ENCODE measurements at regions not wholly inside any gene's neighbourhood (a gene's known extent, or its start where the extent isn't known, plus 50 kb on each side); places are given as distances from the start of the nearest gene placed in this dataset.

DNA sequence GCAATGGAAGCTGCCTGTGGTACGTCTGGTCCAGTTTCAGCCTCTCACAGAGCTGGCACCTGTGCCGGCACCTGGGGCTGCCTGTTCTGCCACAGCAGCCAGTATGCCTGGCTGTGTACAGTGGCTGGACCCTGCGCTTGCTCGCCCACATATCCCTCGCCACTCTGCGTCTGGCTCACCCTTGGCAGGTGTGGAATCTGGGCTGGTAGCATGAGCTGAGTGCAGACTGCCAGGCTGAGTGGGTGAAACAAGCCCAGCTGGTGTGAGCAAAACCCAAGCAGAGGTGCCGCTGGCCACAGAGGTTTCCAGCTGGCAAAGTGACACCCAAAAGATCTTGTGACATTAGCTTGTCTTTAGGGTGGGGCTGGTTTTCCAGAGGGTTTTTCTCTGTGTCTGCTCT, 80.7 kb downstream of the ING1 start:
- Histone ChIP-seq H3F3A (ENCODE audit: insufficient read depth, low read length) (no peaks in the 10 kb centered on the region), H3K27me3 (ENCODE audit: insufficient read depth, low read length) (no peaks in the 10 kb centered on the region), H3K4me3 (ENCODE audit: low read depth, low read length, poor library complexity, severe bottlenecking) (no peak overlapping the region), H3K9me2 (ENCODE audit: low read depth, low read length) (no peaks in the 10 kb centered on the region), H3K4me2 (ENCODE audit: low read length) (no peak overlapping the region), H2AFZ (ENCODE audit: low read length) (no peak overlapping the region), H3K79me2 (ENCODE audit: insufficient read depth, low read length) (no peaks in the 10 kb centered on the region), H3K36me3 (ENCODE audit: insufficient read depth, low read length) (no peaks in the 10 kb centered on the region), H3K9me3 (ENCODE audit: low read length) (peaks cover 21% of the 10 kb centered on the region; the same call in 1 of the 2 replicates), H3K4me1 (ENCODE audit: insufficient read depth, low read length, severe bottlenecking) (no peaks in the 10 kb centered on the region), H4K20me1 (ENCODE audit: insufficient read depth, low read length) (no peaks in the 10 kb centered on the region), H3K27ac (ENCODE audit: low read depth, low read length, poor library complexity, severe bottlenecking) (no peak overlapping the region), H3K9ac (ENCODE audit: low read length) (no peak overlapping the region)
- TF ChIP-seq EZH2 (IDR thresholded peaks at IDR 0.05; ENCODE audit: borderline replicate concordance, low read length) (no peak), CTCF (IDR thresholded peaks at IDR 0.05; ENCODE audit: low read length) (no peak)

DNA sequence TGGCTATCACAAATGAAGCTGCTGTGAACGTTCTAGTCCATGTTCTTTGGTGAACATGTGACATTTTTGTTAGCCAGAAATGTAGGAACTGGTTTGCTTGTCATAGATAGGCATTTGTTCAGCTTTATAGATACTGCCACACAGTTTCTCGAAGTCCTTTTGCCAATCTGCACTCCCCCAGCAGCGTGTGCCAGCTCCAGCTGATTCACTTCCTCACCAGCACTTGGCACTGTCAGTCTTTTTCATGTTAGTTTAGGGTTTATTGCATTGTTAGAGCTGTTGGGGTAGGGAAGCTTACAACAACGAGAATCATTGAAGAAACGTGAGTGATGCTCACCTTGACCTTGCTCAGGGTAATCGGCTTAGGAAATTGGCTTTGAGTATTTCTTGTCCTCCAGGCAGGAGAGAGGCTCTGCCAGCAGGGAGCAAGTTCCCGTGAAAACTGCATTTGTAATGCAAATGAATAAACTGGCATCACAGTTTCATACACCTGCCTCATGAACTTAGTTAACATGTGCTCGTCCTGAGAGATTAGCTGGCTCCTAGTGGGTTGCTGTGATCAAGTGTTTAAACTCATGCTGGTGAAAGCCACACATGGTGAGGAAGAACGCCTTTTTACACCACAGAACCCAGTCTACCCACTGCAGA, 83.9 kb downstream of the ING1 start:
- H3K27me3 ChIP-seq (ENCODE audit: insufficient read depth, low read length) = 0 out of 2 replicates have a peak, but pooled peaks cover 12% of the 10 kb centered on the region
- no peak overlapping the region for H3K9ac ChIP-seq (ENCODE audit: low read length)
- no peaks in the 10 kb centered on the region for H3K79me2 ChIP-seq (ENCODE audit: insufficient read depth, low read length)
- H3K4me1 ChIP-seq (ENCODE audit: insufficient read depth, low read length, severe bottlenecking) = no peaks in the 10 kb centered on the region
- H3K9me3 ChIP-seq (ENCODE audit: low read length) = peaks cover 14% of the 10 kb centered on the region; the same call in 1 of the 2 replicates
- no peaks in the 10 kb centered on the region for H4K20me1 ChIP-seq (ENCODE audit: insufficient read depth, low read length)
- H3F3A ChIP-seq (ENCODE audit: insufficient read depth, low read length) = no peaks in the 10 kb centered on the region
- H3K27ac ChIP-seq (ENCODE audit: low read depth, low read length, poor library complexity, severe bottlenecking) = no peak overlapping the region
- no peak overlapping the region for H3K4me2 ChIP-seq (ENCODE audit: low read length)
- no peak overlapping the region for H3K4me3 ChIP-seq (ENCODE audit: low read depth, low read length, poor library complexity, severe bottlenecking)
- no peaks in the 10 kb centered on the region for H3K36me3 ChIP-seq (ENCODE audit: insufficient read depth, low read length)
- no peaks in the 10 kb centered on the region for H3K9me2 ChIP-seq (ENCODE audit: low read depth, low read length)
- no peak for TF ChIP-seq CTCF (IDR thresholded peaks at IDR 0.05; ENCODE audit: low read length)
- no peak for TF ChIP-seq EZH2 (IDR thresholded peaks at IDR 0.05; ENCODE audit: borderline replicate concordance, low read length)
- no peak overlapping the region for H2AFZ ChIP-seq (ENCODE audit: low read length)

GRCh38 chr13:110798081-110798994, 84.8 kb downstream of the ING1 start:
- no peak for TF ChIP-seq EZH2 (IDR thresholded peaks at IDR 0.05; ENCODE audit: borderline replicate concordance, low read length)
- no peak for TF ChIP-seq CTCF (IDR thresholded peaks at IDR 0.05; ENCODE audit: low read length)
- no peak overlapping the region for H2AFZ ChIP-seq (ENCODE audit: low read length)

More at GRCh38 chr13:110798081-110798994, 84.8 kb downstream of the ING1 start:
- Histone ChIP-seq H3K9ac (ENCODE audit: low read length) (no peak overlapping the region), H3K4me1 (ENCODE audit: insufficient read depth, low read length, severe bottlenecking) (no peaks in the 10 kb centered on the region), H3F3A (ENCODE audit: insufficient read depth, low read length) (no peaks in the 10 kb centered on the region), H3K79me2 (ENCODE audit: insufficient read depth, low read length) (no peaks in the 10 kb centered on the region), H3K27ac (ENCODE audit: low read depth, low read length, poor library complexity, severe bottlenecking) (no peak overlapping the region), H3K9me2 (ENCODE audit: low read depth, low read length) (no peaks in the 10 kb centered on the region), H3K4me3 (ENCODE audit: low read depth, low read length, poor library complexity, severe bottlenecking) (no peak overlapping the region), H4K20me1 (ENCODE audit: insufficient read depth, low read length) (no peaks in the 10 kb centered on the region), H3K36me3 (ENCODE audit: insufficient read depth, low read length) (no peaks in the 10 kb centered on the region), H3K4me2 (ENCODE audit: low read length) (no peak overlapping the region), H3K27me3 (ENCODE audit: insufficient read depth, low read length) (0 out of 2 replicates have a peak, but pooled peaks cover 12% of the 10 kb centered on the region), H3K9me3 (ENCODE audit: low read length) (peaks cover 7% of the 10 kb centered on the region; the same call in 1 of the 2 replicates)

Data from OCI-LY1 (cell line).